Putamen (tissue), 1 donor: ENCODE measurements at regions not wholly inside any gene's neighbourhood (a gene's known extent, or its start where the extent isn't known, plus 50 kb on each side); places are given as distances from the start of the nearest gene placed in this dataset.

Experiments used
- DNase-seq: peaks from one replicate; pipeline ENCODE4 v3.0.0-alpha.2; 2016; ENCODE audit warnings: low spot score

- DNase-seq = no peak
Observed at GRCh38 chr14:80379035-80379434, 167.7 kb upstream of the DIO2 start.

GRCh38 chr14:80378084-80378690 lies 166.9 kb upstream of the DIO2 start:
- no peak for DNase-seq

GRCh38 chr14:80364816-80365215 lies 153.5 kb upstream of the DIO2 start:
- DNase-seq = no peak

GRCh38 chr14:80364274-80364673 lies 153.0 kb upstream of the DIO2 start:
- no peak for DNase-seq

- no peak for DNase-seq
Observed at GRCh38 chr14:80358112-80358511, 146.8 kb upstream of the DIO2 start.

- no peak for DNase-seq
Observed at GRCh38 chr14:80356413-80356812, 145.1 kb upstream of the DIO2 start.

GRCh38 chr14:80354860-80355581 lies 143.7 kb upstream of the DIO2 start:
- DNase-seq = no peak

GRCh38 chr14:80352471-80352870 lies 141.2 kb upstream of the DIO2 start:
- no peak for DNase-seq

- DNase-seq = no peak
Observed at GRCh38 chr14:80350707-80351106, 139.4 kb upstream of the DIO2 start.

GRCh38 chr14:80346395-80346794 lies 135.1 kb upstream of the DIO2 start:
- DNase-seq = no peak

- no peak for DNase-seq
Observed at GRCh38 chr14:80344208-80344607, 132.9 kb upstream of the DIO2 start.

- DNase-seq = no peak
Observed at GRCh38 chr14:80336608-80337106, 125.4 kb upstream of the DIO2 start.

GRCh38 chr14:80325688-80326087 lies 114.4 kb upstream of the DIO2 start:
- no peak for DNase-seq

GRCh38 chr14:80325112-80325511 lies 113.8 kb upstream of the DIO2 start:
- DNase-seq = no peak

- no peak for DNase-seq
Observed at GRCh38 chr14:80324649-80325048, 113.3 kb upstream of the DIO2 start.

GRCh38 chr14:80323038-80323665 lies 111.8 kb upstream of the DIO2 start:
- no peak for DNase-seq

- no peak for DNase-seq
Observed at GRCh38 chr14:80316441-80316840, 105.1 kb upstream of the DIO2 start.

- no peak for DNase-seq
Observed at GRCh38 chr14:80315681-80316080, 104.4 kb upstream of the DIO2 start.

GRCh38 chr14:80313806-80314205 lies 102.5 kb upstream of the DIO2 start:
- no peak for DNase-seq

- no peak for DNase-seq
Observed at GRCh38 chr14:80310938-80311750, 99.8 kb upstream of the DIO2 start.

GRCh38 chr14:80304125-80304766 lies 92.9 kb upstream of the DIO2 start:
- DNase-seq = no peak

GRCh38 chr14:80300351-80300750 lies 89.0 kb upstream of the DIO2 start:
- DNase-seq = no peak
